VCaP (cell line): ENCODE measurements at regions not wholly inside any gene's neighbourhood (a gene's known extent, or its start where the extent isn't known, plus 50 kb on each side); places are given as distances from the start of the nearest gene placed in this dataset.

ENCODE experiments used
- H3K27ac ChIP-seq: fragments of 450-650 bp; 2 replicates; pipeline ENCODE4 v1.5.1; 2017
- CTCF ChIP-seq: fragments of 450-650 bp; conservative IDR thresholded peaks from 2 replicates; pipeline ENCODE4 v1.5.1; 2017; ENCODE audit warnings: mild to moderate bottlenecking, moderate library complexity

- TF ChIP-seq CTCF = no peak
- no peak overlapping the region for H3K27ac ChIP-seq
Measured at GRCh38 chr2:158004126-158004764, 97.4 kb upstream of the UPP2 start.

- no peak overlapping the region for H3K27ac ChIP-seq
- TF ChIP-seq CTCF = no peak
Measured at GRCh38 chr2:158002079-158002478, 99.6 kb upstream of the UPP2 start.

GRCh38 chr2:157996799-157997198 is 104.9 kb upstream of the UPP2 start:
- TF ChIP-seq CTCF = no peak
- no peak overlapping the region for H3K27ac ChIP-seq

GRCh38 chr2:157995117-157995516 is 106.6 kb upstream of the UPP2 start:
- H3K27ac ChIP-seq = no peak overlapping the region
- TF ChIP-seq CTCF = no peak

- TF ChIP-seq CTCF = no peak
Measured at GRCh38 chr2:157991932-157992331, 109.7 kb upstream of the UPP2 start.

GRCh38 chr2:157990173-157990572 is 111.5 kb upstream of the UPP2 start:
- TF ChIP-seq CTCF = no peak
- no peak overlapping the region for H3K27ac ChIP-seq

More at GRCh38 chr2:157991932-157992331, 109.7 kb upstream of the UPP2 start:
- no peak overlapping the region for H3K27ac ChIP-seq

- TF ChIP-seq CTCF = peak; percentile 52
- H3K27ac ChIP-seq = no peak overlapping the region
Measured at GRCh38 chr2:157989227-157989626, 112.4 kb upstream of the UPP2 start.
